Psoas muscle (tissue), 7 donors: ENCODE measurements at regions not wholly inside any gene's neighbourhood (a gene's known extent, or its start where the extent isn't known, plus 50 kb on each side); places are given as distances from the start of the nearest gene placed in this dataset.

ENCODE experiments used
- ATAC-seq, 4 donors: fragments of 200-7000 bp; cut with Tn5 transposase; one replicate each; pipeline ENCODE4 v1.9.1; 2020; ENCODE audit warnings: moderate library complexity in 3 of 4, mild to moderate bottlenecking in 2 of 4
- DNase-seq, 2 donors: peaks; one replicate each; pipeline ENCODE4 v3.0.0-alpha.2; 2020
- H3K27ac ChIP-seq: fragments of 200-600 bp; one replicate; pipeline ENCODE4 v1.8.0; 2022
- H3K27me3 ChIP-seq, 3 donors: fragments of 200-600 bp in 1 of 3; one replicate each; pipeline versions ENCODE4 v1.6.1 to v1.8.0; 2013 to 2022; ENCODE audit warnings: low read length in 2 of 3, mild to moderate bottlenecking in 2 of 3, moderate library complexity in 1 of 3; ENCODE audit not compliant: insufficient read depth in 3 of 3
- H3K36me3 ChIP-seq, 2 donors: fragments of 200-600 bp in 1 of 2; one replicate each; pipeline versions ENCODE4 v1.6.1 to v1.8.0; 2013 to 2022; ENCODE audit warnings: low read depth in 1 of 2, mild to moderate bottlenecking in 1 of 2, moderate library complexity in 1 of 2; ENCODE audit not compliant: insufficient read depth in 1 of 2
- H3K4me1 ChIP-seq: fragments of 200-600 bp; one replicate; pipeline ENCODE4 v1.8.0; 2022
- H3K4me3 ChIP-seq: fragments of 200-600 bp; one replicate; pipeline ENCODE4 v1.8.0; 2022; ENCODE audit warnings: mild to moderate bottlenecking
- H3K9me3 ChIP-seq: fragments of 200-600 bp; one replicate; pipeline ENCODE4 v1.8.0; 2022
- WGBS, 3 donors: extraction: QIAGEN DNeasy Blood & Tissue Kit; methylation state at CpG; one replicate each; pipeline versions ENCODE4 v1.1.6 to v1.1.7; 2013; 5-methylcytosine and 5-hydroxymethylcytosine counted together
- intact Hi-C, 2 donors: fragments of 100-400 bp; cut with DNase I; formaldehyde crosslinking; loops; one replicate each; pipeline versions ENCODE4 v1.11.0 to v1.14.2; 2022
- TF ChIP-seq, protein P1 (sequence below): fragments of 200-600 bp; IDR thresholded peaks from one replicate; pipeline ENCODE4 v1.8.0; 2022; ENCODE audit warnings: antibody characterized with exemption
- donor health status: healthy with polysubstance abuse.
- donor health status: DM: no; HTN: no; CAD: no; lungs with moderate emphysema.
- donor health status: Bipolar disorder and iron deficiency.
- donor health status: healthy.
- donor health status: DM: yes; HTN: yes; CAD: no.
- donor health status: DM: no; HTN: no; CAD: no.
- donor health status: DM: yes; HTN: yes; CAD: no.

DNA sequence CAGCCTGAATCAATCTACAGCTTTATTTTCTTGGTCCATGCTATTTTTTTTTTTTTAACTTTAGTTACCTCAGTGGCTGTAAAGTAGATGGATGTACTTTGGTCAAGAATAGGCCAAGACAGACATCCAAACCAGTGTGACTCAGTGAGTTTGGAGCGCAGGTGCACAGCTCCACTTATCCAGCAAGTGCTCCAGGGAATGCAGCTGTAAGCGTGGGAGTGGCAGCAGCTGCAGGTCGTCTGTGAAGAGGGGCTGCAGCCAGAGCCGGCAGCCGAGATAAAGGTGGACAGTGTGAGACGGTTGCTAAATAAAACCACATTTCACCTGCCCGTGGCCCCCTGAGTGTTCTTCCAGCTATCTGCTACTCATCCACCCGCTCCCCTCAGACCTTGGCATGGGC lies 1018.7 kb downstream of the AACS start:
- 62 to 73% (median 63%) methylated on average over 8 of the region's 8 CpGs for WGBS, 3 donors
- Histone ChIP-seq H3K9me3 (no peaks in the 10 kb centered on the region), H3K27me3 (no peaks in the 10 kb centered on the region), H3K27ac (no peak overlapping the region), H3K4me3 (no peak overlapping the region), H3K4me1 (no peaks in the 10 kb centered on the region), H3K36me3 (no peaks in the 10 kb centered on the region)
- no peak for ATAC-seq
- intact Hi-C loops: no loop called here
- TF ChIP-seq, protein P1, sequence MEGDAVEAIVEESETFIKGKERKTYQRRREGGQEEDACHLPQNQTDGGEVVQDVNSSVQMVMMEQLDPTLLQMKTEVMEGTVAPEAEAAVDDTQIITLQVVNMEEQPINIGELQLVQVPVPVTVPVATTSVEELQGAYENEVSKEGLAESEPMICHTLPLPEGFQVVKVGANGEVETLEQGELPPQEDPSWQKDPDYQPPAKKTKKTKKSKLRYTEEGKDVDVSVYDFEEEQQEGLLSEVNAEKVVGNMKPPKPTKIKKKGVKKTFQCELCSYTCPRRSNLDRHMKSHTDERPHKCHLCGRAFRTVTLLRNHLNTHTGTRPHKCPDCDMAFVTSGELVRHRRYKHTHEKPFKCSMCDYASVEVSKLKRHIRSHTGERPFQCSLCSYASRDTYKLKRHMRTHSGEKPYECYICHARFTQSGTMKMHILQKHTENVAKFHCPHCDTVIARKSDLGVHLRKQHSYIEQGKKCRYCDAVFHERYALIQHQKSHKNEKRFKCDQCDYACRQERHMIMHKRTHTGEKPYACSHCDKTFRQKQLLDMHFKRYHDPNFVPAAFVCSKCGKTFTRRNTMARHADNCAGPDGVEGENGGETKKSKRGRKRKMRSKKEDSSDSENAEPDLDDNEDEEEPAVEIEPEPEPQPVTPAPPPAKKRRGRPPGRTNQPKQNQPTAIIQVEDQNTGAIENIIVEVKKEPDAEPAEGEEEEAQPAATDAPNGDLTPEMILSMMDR: no peak
- DNase-seq: no peak

DNA sequence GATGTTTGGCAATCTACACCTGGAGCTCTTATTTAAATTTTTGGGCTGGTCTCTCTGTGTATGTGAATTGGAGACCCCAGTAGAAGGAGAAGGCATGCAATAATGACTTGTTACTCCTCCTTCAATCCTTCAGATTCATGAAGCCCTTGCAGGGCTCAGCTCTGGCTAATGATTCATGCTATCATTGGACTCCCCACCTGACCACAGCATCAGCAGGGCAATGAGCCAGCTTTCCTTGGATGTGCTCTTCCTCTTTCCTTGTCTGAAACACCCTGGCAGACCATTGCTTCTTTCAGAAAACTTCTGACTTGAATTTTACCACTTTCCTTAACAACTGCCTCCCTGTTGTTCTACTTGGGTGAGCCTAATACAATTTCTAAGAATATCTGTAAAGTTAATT lies 1019.2 kb downstream of the AACS start:
- Histone ChIP-seq H3K36me3 (no peaks in the 10 kb centered on the region), H3K4me3 (no peak overlapping the region), H3K27me3 (no peaks in the 10 kb centered on the region), H3K4me1 (no peaks in the 10 kb centered on the region), H3K9me3 (no peaks in the 10 kb centered on the region), H3K27ac (no peak overlapping the region)
- intact Hi-C loops: no loop called here
- no peak for ATAC-seq
- TF ChIP-seq, protein P1: no peak
- DNase-seq: no peak

DNA sequence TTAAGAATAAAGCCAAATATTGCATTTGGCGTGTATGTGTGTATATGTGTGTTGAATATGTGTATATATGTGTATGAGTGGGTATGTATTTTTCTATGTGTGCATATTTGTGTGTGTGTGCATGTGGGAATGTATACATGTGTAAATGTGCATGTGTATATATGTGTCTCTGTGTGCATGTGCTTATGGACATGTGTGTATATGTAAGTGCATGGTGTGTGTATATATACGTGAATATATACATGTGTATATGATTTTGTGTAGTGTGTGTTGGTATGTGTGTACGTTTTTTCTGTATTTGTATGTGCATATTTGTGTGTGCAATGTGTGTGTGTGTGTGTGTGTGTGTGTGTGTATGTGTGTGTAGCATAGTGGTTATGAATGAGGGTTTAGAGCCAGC lies 1021.0 kb downstream of the AACS start:
- Histone ChIP-seq H3K4me3 (no peak overlapping the region), H3K9me3 (no peaks in the 10 kb centered on the region), H3K27ac (no peak overlapping the region), H3K4me1 (no peaks in the 10 kb centered on the region), H3K27me3 (no peaks in the 10 kb centered on the region), H3K36me3 (no peaks in the 10 kb centered on the region)
- TF ChIP-seq, protein P1: no peak
- intact Hi-C loops: no loop called here
- no peak for ATAC-seq
- WGBS, 3 donors: 9 to 64% (median 52%) methylated on average over 3 of the region's 3 CpGs
- DNase-seq: no peak

DNA sequence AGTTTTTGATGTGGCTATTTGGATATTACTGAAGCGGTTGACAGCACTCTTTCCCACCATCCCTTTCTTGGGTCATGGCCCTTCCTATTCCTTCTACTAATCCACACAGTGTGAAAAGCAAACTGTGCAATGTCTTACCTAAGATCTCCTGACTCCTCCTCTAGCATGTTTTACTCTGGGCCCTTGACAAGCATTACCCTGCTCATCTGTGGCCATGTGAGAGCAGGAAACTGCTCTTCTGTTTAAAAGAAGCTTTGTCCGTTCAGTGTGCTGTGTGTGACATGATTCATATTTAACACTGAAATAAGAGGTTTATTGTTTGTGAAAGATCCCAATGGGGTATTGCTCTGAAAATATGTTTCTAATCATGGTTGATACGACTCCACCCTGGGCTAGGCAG lies 1022.5 kb downstream of the AACS start:
- intact Hi-C loops: no loop called here
- TF ChIP-seq, protein P1: no peak
- H3K9me3 ChIP-seq: no peaks in the 10 kb centered on the region
- H3K4me1 ChIP-seq: no peaks in the 10 kb centered on the region
- no peak overlapping the region for H3K4me3 ChIP-seq
- H3K27me3 ChIP-seq: no peaks in the 10 kb centered on the region
- H3K36me3 ChIP-seq: no peaks in the 10 kb centered on the region
- ATAC-seq (no peak), DNase-seq (no peak)
- 56 to 73% (median 69%) methylated on average over 3 of the region's 3 CpGs for WGBS, 3 donors
- no peak overlapping the region for H3K27ac ChIP-seq

DNA sequence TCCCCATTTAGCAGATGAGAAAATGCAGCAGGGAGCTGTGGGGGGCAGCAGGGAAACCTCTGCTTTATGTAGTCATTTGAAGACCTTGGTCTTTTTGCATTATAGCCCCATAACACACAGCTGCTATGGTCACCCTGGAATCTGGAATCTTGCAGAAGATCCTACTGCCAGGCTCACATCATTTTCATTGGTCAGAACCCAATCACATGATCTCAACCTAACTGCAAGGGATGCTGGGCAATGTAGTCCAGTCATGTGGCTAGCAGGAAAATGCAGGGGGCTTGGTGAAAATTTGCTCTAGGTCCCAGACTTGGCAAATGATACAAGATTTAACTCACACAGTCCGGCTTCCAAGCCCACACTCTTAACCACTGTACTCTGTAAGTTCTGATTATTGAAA lies 1028.7 kb downstream of the AACS start:
- 74 to 88% (median 75%) methylated on average over 1 of the region's 1 CpG for WGBS, 3 donors
- H3K36me3 ChIP-seq: no peaks in the 10 kb centered on the region
- no peak for ATAC-seq
- no peaks in the 10 kb centered on the region for H3K27me3 ChIP-seq
- intact Hi-C loops: no loop called here
- no peak overlapping the region for H3K27ac ChIP-seq
- TF ChIP-seq, protein P1: no peak
- H3K9me3 ChIP-seq: no peaks in the 10 kb centered on the region
- no peak overlapping the region for H3K4me3 ChIP-seq
- no peak for DNase-seq
- no peaks in the 10 kb centered on the region for H3K4me1 ChIP-seq
